ENCODE measurements at regions not wholly inside any gene's neighbourhood (a gene's known extent, or its start where the extent isn't known, plus 50 kb on each side); places are given as distances from the start of the nearest gene placed in this dataset.

DNA sequence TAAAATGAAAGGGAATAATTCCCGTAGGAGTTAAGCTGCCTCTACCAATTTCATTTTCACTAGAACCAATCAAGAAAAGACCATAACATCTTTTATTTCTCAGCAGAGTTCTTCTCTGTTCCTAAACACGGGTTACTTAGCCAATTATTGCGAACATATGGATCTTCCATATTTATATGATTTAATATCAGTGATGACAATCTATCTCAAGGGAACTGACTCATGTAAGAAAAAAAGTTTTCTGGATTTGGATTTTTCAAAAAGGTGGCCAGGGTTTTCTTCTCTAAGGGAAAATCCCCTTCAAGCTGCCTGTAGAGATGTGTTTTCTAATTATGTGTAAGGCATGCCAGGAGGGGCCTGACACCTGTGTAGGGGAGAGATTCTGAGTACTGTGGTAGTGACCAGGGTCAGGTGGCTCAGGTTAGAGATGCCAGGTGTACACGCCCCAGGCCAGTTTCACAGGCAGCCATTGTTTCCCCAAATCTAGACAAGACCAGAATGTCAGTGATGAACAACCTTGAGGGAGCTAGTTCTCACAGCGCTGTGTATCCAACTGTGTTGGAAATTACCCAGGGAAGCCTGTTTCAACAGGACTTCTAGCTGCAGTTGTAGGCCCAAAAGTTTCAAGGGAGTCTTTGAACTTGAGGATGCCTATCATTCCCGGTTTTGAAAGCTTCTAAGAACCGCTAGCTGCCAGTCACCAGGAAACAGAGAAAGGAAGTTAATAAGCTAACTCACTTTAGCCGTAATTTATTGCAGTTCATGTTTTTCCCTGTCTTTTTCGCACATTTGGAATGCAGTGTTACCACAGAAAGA, 572.5 kb upstream of the RGMB start:
- Histone ChIP-seq H3K27me3 (ENCODE audit: low read depth) (no peaks in the 10 kb centered on the region), H3K9me3 (no peaks in the 10 kb centered on the region), H3K36me3 (no peaks in the 10 kb centered on the region), H3K4me3 (no peak overlapping the region), H3K27ac (no peak overlapping the region), H3K4me1 (no peaks in the 10 kb centered on the region)
- intact Hi-C loops (cut with DNase I), result no loop called here
- TF ChIP-seq, protein P1, sequence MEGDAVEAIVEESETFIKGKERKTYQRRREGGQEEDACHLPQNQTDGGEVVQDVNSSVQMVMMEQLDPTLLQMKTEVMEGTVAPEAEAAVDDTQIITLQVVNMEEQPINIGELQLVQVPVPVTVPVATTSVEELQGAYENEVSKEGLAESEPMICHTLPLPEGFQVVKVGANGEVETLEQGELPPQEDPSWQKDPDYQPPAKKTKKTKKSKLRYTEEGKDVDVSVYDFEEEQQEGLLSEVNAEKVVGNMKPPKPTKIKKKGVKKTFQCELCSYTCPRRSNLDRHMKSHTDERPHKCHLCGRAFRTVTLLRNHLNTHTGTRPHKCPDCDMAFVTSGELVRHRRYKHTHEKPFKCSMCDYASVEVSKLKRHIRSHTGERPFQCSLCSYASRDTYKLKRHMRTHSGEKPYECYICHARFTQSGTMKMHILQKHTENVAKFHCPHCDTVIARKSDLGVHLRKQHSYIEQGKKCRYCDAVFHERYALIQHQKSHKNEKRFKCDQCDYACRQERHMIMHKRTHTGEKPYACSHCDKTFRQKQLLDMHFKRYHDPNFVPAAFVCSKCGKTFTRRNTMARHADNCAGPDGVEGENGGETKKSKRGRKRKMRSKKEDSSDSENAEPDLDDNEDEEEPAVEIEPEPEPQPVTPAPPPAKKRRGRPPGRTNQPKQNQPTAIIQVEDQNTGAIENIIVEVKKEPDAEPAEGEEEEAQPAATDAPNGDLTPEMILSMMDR (IDR thresholded peaks at IDR 0.05), result no peak
- ATAC-seq, result no peak
- DNase-seq, result no peak

DNA sequence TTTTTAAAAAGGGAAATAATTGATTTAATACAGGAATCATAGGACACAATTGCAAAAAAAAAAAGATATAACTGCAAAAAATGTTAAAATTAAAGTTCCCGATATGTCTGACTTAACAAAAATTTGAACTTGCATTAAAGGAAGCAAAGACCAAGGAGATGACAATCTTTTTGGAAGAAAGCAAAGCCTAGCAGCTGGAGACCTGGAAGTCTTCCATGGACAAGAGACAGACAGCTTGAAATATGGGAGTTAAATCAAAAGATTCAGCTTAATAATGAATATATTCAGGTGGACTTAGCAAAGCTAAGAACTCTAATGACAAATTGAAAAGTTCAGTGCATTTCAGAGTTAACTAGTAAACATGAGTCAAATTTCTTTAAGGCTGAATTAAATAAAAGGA, 568.7 kb upstream of the RGMB start:
- Histone ChIP-seq H3K27me3 (ENCODE audit: low read depth) (no peaks in the 10 kb centered on the region), H3K4me1 (no peaks in the 10 kb centered on the region), H3K9me3 (no peaks in the 10 kb centered on the region), H3K27ac (no peak overlapping the region), H3K36me3 (no peaks in the 10 kb centered on the region), H3K4me3 (no peak overlapping the region)
- no peak for ATAC-seq
- no peak for DNase-seq
- intact Hi-C loops (cut with DNase I), result no loop called here
- TF ChIP-seq, protein P1 (IDR thresholded peaks at IDR 0.05), result no peak

DNA sequence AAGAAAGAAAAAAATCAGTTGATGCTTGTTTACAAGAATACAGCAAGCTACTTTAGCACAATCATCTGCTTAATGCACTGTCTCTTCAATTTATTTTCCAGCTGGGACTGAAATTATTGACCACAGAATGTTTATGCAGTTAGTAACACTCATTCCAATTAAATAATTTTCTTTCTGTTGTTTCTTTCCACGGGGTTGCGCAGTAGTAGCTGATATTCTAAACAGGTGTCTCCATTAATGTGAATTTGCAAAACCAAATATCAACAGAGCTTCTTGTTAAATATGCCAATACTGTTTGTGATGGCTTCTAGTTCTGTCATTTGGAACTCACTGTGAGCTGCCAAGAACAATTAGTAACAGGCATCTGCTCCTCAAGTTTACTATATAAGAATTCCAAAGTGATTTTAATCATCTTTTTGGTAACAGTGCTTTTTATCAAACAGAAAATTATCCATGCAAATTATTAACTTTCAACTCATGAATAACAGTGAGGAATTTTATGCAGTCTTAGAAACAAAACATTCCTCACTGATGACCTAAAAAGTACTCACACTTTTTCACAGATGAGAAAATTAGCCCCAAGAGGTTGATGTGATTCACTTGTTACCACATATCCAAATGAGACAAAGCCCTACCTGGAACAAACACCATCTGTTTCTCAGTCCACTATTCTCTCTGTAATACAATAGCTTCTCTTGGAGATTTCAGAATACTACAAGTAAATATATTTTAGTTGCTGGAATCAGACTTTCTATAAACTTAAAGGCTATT, 567.6 kb upstream of the RGMB start:
- TF ChIP-seq, protein P1 (IDR thresholded peaks at IDR 0.05), result no peak
- H3K36me3 ChIP-seq, result no peaks in the 10 kb centered on the region
- ATAC-seq (no peak), DNase-seq (no peak)
- H3K27ac ChIP-seq, result no peak overlapping the region
- no peaks in the 10 kb centered on the region for H3K4me1 ChIP-seq
- no peak overlapping the region for H3K4me3 ChIP-seq
- intact Hi-C loops (cut with DNase I), result no loop called here
- no peaks in the 10 kb centered on the region for H3K27me3 ChIP-seq (ENCODE audit: low read depth)
- no peaks in the 10 kb centered on the region for H3K9me3 ChIP-seq

DNA sequence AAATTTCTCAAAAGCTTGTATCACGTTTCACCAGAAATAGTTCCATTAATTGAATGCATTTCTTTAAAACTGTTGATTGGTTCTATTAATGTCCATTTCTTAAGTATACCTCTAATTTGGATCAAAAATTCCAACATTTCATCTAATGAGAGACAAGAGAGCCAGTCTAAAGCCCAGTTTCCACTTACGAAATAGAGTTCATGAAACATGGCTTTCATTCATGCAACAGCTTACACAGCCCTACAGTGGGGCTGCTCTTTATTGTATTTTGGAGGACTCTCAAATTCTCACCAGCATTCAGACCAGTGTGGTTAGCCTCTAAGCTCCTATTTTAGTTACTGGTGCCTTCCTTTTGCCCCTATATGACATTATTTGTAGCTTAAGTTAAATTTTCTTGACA, 566.9 kb upstream of the RGMB start:
- H3K36me3 ChIP-seq, result no peaks in the 10 kb centered on the region
- no peaks in the 10 kb centered on the region for H3K4me1 ChIP-seq
- H3K27ac ChIP-seq, result no peak overlapping the region
- H3K4me3 ChIP-seq, result no peak overlapping the region
- DNase-seq, result no peak
- TF ChIP-seq, protein P1 (IDR thresholded peaks at IDR 0.05), result no peak
- intact Hi-C loops (cut with DNase I), result no loop called here
- ATAC-seq, result no peak
- no peaks in the 10 kb centered on the region for H3K9me3 ChIP-seq
- H3K27me3 ChIP-seq (ENCODE audit: low read depth), result no peaks in the 10 kb centered on the region

DNA sequence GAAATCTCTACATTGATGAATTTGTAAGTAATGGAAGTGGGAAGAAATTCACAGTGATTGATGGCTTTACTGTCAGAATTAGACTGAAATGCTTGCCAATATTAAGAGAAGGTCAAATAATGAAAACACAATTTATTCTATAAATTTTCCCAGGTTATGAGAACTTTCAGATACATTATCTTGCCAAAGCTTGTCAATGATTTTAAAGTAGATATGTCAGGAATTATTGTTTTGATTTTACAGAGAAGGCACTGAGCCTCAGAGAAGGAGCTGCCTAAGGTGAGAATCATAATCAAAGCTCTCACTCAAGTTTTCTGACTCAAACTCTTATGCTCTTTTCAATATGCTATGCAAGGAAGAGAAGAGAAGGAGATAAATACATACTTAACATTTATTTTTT, 564.0 kb upstream of the RGMB start:
- H3K36me3 ChIP-seq, result no peaks in the 10 kb centered on the region
- no peaks in the 10 kb centered on the region for H3K4me1 ChIP-seq
- DNase-seq, result no peak
- no peak for ATAC-seq
- intact Hi-C loops (cut with DNase I), result no loop called here
- no peak overlapping the region for H3K27ac ChIP-seq
- H3K4me3 ChIP-seq, result no peak overlapping the region
- TF ChIP-seq, protein P1 (IDR thresholded peaks at IDR 0.05), result no peak
- H3K9me3 ChIP-seq, result no peaks in the 10 kb centered on the region
- no peaks in the 10 kb centered on the region for H3K27me3 ChIP-seq (ENCODE audit: low read depth)

Data from lower lobe of right lung (tissue), 2 donors.